ENCODE measurements at regions not wholly inside any gene's neighbourhood (a gene's known extent, or its start where the extent isn't known, plus 50 kb on each side); places are given as distances from the start of the nearest gene placed in this dataset.
"Not testable (repeated sequence)": the region's sequence is repeated elsewhere in the genome, so short reads cannot be mapped to it uniquely, and the experiment has no call there.

DNA sequence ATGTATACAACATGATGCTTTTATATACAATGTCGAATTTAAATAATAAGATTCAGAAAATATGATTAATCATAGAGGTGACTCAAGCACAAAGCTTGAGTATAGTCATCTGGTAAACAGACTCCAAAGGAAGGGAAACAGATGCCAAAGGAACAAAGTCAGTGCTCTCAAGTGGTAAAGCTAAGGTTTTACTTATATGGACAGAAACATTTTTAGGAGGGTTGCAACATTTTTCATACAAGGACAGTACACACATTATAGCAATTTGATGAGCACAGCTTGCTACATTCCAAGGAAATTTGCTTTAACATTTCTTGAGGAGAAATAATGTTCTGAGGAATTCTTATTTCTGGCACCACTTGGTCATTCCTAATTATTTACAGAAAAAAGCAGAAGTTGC, 333.4 kb upstream of the AADAT start:
- ATAC-seq = no peak
- intact Hi-C loops (cut with micrococcal nuclease) = no loop called here

DNA sequence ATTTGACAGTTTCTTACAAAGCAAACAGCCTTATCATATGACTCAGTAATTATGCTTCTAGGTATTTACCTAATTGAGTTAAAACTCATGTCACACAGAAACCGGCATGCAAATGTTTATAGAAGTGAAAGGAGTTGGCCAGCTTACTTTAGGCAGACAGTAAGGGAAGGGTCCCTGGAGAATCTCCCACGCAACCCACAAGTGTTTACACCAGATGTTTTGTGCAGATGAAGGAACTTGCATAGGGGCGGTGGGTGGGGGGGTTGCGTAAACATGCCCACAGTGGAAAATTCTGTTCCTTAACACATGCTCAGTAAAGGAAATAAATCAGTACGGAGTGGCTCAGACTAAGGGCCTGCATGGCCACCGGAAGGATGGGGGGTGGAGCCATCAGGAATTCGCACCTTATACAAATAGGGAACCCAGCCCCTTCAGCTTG, 330.5 kb upstream of the AADAT start:
- ATAC-seq (no peak), DNase-seq (no peak)
- intact Hi-C loops (cut with micrococcal nuclease) = no loop called here

More for the DNA sequence above, 333.4 kb upstream of the AADAT start:
- no peak for DNase-seq

DNA sequence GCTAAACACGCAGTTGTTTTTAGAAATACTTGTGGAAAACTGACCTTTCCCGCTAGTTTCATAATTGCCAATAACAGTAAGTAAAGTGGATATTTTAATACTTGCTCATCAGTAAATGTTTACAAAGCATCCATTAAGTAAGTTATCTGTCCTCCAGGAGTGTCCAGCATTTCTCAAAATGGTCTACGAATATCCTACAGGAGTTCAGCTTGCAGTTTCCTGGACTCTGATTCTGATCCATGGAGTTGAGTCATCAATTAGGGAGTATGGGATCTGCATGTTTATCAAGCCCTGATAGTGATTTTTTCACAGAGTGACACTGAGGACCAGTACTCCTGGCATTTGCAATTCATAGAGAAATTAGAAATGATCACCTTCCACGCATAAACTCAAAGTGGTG, 325.2 kb upstream of the AADAT start:
- intact Hi-C loops (cut with micrococcal nuclease) = no loop called here
- DNase-seq = no peak
- ATAC-seq = no peak

DNA sequence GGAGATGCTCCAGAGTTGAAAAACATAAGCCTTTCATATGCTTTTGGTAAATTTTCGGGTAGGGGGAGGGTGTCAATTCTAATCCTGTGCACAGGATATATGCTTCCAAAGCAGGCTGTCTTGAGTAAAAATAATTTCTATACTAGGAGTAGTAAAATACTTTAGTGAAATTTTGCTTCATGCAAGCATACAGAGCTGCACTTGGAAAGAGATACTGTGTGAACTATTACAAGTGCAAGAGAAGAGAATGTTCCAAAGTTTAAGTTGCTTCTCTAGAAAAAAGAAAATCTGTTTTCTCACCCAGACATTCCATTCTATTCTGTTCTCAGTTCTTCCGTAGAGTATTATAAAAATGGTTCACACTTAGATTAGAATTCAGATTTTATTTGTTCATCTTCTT, 324.6 kb upstream of the AADAT start:
- no peak for ATAC-seq
- intact Hi-C loops (cut with micrococcal nuclease) = no loop called here
- DNase-seq = no peak

DNA sequence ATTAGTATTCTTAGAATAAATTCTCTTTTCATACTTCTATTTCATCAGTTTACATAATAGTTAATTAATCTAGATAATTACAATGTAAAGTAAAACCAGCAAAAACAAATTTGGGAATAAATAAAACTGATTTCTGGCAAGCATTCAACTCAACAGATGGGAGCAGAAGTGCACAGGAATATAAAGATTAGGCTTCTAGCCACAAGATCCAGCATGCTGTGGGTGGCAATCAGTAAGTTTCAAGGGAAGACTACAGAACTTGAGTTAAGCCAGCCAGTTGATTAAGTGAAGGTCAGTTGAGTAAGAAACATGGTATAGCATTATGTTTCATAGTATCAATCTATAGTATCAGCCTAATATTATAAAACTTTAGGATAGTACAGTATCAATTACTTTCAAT, 324.2 kb upstream of the AADAT start:
- no peak for DNase-seq
- ATAC-seq = no peak
- intact Hi-C loops (cut with micrococcal nuclease) = no loop called here

DNA sequence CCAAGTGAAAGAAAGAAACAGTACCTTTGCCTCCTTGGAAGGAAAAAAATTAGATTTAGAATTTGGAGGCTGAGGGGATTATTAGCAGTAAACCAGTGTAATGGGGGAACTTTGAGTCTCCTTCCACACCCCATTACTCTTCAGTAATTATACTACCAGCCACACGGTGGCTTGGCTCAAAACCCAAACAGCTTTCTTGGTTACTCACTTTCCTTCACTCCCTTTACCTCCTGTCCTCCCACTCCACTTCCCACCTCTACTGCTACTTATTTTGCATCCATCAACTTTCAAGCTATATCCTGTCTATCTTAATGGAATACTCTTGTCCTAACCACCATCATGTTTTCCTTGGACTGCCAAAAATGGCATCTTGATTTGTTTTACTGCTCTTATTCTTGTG, 310.6 kb upstream of the AADAT start:
- intact Hi-C loops (cut with micrococcal nuclease) = no loop called here
- no peak for DNase-seq
- no peak for ATAC-seq

DNA sequence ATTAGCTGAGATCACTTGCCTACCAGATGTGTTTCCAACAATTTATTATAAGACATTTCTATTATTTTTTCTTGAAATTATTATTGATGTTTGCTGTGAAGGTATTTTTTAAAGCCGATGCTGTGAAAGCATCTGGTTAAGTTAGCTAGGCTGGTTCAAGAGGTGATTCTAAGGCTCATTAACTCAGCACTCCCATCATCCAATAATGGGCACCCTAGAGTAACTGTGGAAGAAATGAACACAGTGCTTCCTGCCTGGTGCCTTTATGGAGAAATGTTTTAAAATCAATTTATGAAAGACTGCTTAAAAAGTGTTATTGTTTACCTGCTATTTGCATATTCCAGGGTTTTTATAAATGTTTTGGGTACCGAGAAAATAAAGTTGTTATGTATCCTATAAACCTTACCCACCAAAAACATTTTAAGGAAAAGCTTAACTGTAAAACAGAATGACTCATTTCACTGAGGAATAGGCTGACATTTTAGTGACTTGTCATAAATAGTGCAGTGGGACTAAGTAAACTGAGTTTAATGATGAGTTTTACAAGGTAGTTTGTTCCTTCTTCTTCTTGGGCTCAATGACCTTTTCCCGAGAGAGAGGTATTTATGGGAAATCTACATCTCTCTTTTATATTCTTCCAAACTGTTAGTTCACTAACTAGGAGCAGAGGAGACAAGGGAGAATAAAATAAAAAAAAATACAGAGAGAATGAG, 310.0 kb upstream of the AADAT start:
- no peak for ATAC-seq

DNA sequence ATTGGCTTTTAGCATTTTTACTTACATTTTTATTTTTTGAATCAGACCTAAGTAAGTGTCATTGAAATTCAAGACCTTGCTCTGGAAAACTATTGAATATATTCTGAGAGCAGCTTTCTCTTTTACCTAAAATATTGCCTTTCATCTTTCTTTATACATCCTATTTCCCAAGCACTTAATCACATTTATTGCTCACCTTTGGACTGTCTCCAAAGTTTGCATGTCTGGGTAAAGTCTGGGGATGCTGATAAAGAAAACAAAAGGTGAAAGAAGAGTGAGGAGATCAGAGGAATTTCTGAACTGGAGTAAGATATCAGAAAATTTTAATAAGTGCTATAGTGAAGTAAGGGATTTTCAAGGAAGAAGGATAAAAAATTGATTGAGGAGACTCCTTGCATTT, 308.5 kb upstream of the AADAT start:
- DNase-seq (no peak), ATAC-seq (no peak)
- intact Hi-C loops (cut with micrococcal nuclease) = no loop called here

More for the DNA sequence above, 310.0 kb upstream of the AADAT start:
- intact Hi-C loops (cut with micrococcal nuclease) = no loop called here
- DNase-seq = no peak

DNA sequence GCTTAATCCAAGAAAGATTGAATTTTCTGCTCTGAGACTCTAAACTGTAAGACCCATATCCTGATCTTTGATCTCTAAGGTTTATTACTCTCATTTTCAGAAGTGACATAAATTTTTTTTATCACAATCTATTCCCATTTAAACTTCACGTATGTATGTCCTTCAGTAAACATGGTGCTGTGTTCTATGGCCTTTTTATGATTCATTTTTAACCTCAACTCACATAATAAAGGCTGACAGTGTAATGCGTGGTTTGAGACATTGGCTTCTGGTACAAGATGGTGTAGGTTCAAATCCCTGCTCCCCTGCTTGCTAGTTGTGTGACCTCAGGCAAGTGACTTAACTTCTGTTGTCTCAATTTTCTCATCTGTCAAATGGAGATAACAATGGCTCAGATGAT, 306.0 kb upstream of the AADAT start:
- ATAC-seq (no peak), DNase-seq (no peak)
- intact Hi-C loops (cut with micrococcal nuclease) = no loop called here

DNA sequence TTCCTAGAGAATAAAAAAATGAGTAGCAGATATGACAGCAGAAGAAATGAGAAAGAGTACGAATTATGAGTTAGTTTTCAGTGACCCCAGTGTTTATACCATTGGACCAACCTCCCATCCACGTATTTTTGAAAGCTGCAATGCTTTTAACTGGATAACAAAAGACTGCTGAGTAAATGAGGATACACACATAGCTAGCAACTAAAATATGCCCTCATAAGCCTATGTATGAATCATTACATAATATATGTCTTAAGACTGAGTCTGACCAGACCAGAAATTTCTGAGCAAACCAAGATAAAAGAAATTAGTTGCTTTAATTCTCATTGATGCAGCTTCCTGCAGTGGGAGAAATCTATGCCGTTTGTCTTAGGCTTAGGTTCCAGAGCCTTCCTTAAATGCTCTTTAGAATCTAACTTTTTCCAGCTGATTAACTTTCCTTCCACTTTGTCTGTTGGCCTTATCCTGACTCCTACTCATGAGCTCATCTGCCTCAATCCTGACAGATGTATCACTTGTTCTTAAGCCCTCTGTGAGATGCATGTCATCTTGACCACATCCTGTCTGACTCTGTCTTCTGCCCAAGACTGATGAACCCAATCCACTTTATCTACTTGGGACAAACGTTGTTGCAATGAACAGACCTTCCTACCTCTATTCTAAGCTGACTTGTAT, 301.4 kb upstream of the AADAT start:
- DNase-seq (no peak), ATAC-seq (no peak)
- intact Hi-C loops (cut with micrococcal nuclease) = no loop called here

DNA sequence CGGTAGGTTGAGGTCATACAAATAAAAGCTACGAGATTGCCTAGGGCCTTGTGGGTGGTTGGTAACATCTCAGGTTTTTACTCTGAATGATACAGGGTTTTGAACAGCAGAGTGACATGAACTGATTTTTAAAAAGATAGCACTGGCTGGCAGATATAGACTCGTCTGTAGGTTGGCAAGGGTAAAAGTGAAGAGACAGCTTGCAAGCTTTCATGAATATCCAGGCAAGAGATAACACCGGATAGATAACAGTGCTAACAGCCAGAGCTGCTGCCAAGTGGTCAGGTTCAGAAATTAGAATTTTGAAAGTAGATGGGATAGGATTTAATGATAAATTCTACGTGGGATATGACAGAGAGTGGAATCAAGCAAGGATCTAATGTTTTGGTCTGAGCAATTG, 299.7 kb upstream of the AADAT start:
- DNase-seq (no peak), ATAC-seq (no peak)
- intact Hi-C loops (cut with micrococcal nuclease) = no loop called here

DNA sequence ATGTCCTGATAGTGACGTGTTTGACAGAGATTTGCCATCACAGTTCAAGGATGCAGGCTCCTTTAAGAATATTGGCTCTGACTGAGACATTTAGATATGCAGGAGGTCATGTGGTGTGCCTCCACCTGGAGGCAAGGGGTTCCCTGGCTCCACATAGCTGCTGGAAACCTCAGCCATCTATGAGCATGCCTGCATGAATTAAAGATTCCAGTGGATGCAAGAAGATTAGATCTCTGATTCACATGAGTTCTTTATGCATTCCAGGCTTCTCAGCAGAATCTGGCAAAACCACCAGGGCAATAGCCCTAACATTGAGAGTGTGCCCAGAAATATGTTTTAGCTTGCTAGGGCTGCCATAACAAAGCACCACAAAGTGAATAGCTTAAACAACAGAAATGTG, 298.5 kb upstream of the AADAT start:
- no peak for ATAC-seq
- DNase-seq = no peak
- intact Hi-C loops (cut with micrococcal nuclease) = no loop called here

DNA sequence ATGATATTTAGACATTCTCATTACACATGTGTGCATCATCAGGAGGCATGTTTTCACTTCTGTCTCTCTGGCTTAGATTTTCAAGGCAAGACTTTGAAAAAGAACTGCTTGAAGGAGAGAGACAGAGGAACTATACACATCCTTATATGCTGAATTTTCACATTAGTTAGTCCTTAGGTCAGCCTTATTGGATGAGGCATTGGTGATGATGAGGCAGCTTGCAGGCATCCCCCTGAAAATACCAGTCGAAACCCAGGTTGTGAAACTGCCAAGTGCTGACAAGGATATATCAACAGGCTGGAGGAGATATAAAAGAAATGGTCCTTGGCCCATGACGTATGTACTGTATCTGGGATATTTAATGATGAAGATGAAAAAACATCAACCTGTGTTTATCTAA, 297.2 kb upstream of the AADAT start:
- ATAC-seq (no peak), DNase-seq (no peak)
- intact Hi-C loops (cut with micrococcal nuclease) = no loop called here

DNA sequence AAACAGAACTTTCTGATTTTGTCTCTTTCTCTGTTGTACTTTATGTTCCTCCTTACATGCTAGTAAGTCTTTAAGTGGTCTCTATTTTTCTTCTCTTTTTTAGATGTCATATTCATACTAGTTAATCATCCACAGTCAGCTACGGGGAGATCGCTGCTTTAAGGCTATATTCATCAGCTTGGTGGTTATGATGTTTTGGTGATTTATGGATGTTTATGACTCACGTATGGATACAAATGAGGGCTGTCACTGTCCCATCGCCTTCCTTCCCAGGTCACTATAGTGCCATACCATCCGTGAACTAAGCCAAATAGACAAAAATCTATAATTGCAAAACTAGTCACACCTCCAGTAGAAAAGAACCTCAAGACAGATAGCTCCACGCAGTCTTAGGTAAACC, 296.8 kb upstream of the AADAT start:
- ATAC-seq (no peak), DNase-seq (no peak)
- intact Hi-C loops (cut with micrococcal nuclease) = no loop called here

DNA sequence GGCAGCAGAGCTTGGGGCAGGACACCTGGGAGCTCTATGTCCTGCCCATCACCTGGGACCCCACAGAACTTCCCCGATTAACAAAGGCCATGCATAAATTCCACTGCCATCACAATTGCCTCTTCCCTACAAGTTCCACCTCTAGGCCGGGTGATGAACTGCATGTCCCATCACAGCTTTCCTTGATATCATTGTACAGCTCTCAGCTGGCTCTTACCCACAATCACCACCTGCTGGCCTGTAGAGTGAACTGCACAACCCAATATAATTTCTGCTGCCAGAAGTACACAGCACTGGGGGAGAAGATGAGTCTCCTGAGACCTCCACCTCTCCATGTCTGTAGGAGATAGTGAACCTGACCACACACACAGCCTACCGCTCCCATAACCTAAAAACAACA, 285.0 kb upstream of the AADAT start:
- no peak for DNase-seq
- intact Hi-C loops (cut with micrococcal nuclease) = no loop called here
- no peak for ATAC-seq

DNA sequence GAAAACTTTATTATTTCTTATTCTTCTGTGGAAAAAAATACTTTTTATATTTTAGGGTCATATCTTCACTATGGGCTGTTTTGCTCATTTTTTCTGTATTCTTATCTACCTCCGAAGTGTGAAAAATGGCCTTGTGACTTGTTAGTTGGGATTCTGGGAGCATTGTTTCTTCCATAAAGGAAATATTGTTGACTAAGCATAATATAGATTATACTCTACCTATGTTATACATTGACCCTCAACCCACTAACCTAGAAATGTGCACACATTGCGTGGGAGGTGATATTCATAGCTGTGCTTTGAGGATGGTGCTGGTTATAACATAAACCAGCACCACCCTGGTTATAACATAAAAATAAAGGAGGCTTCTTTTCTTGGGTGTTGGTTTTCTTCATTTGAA, 259.2 kb upstream of the AADAT start:
- no peak for DNase-seq
- intact Hi-C loops (cut with micrococcal nuclease) = no loop called here
- no peak for ATAC-seq

DNA sequence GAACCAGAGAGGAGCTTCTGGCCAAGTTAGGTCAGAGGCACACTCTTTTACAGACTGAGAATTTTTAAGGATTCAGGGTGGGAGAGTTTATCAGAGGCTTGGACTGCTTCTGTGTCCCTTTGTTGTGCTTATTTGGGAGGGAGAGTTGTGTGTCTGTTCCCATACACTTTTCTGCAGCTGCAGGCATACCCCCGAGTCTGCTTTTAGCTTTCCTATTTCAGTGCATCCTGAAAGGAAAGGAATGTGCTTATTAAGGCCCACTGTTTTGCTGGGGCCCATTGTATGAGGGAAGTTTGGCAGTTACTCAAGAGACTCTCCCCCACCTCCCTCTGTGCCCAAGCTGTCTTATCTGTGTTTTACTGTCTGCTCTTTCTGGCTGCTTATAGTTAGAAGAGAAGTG, 257.4 kb upstream of the AADAT start:
- DNase-seq; ATAC-seq; intact Hi-C loops (cut with micrococcal nuclease): not testable (repeated sequence)

DNA sequence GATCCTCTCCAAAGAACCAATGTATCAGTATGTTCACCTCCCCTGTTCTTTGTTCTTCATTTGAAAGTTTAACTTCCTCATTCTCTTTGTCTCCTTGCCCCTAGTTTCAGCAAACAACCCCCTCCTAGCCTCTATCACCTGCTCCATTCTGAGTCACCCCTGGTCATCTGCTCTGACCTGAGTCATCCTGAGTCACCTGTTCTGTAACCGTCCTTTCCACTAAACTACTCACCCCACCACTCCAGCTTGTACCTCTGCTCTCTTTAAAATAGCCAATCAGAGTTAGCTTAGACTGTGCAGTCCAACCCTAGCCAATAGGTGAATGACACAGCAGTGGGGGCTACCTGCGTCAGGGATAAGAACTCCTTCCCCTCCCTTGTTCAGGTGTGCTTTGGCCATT, 249.8 kb upstream of the AADAT start:
- ATAC-seq (no peak), DNase-seq (no peak)
- intact Hi-C loops (cut with micrococcal nuclease) = no loop called here

DNA sequence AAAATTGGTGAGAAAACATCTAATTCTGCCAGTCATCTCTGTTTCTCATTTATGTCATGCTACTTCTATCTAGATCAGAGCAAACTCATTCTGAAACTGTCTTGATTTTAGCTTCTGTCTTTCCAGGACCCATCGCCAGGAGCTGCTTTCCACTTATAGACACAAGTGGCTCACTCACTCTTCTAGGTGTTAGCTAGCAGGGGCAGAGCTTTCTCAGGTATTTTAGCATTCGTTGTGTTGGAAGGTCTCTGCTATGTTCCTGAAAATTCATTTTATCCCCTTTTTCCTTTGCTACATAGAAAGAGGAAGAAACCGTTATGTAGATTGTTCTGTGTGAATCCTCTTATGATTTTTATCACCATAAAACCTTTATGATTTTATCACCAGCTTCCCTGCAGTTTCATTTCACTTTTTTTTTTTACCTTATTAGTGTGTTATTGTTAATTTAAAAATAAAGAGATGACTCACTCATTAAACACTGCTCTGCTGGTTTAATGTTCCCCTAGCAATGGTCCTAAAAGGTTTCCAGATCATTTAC, 246.6 kb upstream of the AADAT start:
- intact Hi-C loops (cut with micrococcal nuclease) = no loop called here
- ATAC-seq (no peak), DNase-seq (no peak)

DNA sequence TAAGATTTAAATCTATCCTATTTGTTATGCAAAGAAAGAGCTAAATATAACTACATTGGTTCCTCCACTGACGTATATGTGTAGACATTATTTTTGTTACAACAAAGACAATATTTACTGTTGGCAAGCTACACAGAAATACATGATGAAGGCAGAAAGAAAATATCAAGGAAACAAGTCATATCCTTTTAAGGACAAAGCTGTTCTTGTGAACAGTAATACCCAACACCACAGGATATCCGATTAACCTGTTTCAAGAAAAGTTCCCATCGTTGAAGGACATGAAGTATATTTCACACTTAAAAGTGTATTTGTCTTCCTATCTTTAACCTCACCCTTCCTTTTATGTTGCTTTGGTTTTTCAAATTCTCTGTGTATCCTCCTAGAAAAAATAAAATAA, 235.8 kb upstream of the AADAT start:
- ATAC-seq (no peak), DNase-seq (no peak)
- intact Hi-C loops (cut with micrococcal nuclease) = no loop called here

DNA sequence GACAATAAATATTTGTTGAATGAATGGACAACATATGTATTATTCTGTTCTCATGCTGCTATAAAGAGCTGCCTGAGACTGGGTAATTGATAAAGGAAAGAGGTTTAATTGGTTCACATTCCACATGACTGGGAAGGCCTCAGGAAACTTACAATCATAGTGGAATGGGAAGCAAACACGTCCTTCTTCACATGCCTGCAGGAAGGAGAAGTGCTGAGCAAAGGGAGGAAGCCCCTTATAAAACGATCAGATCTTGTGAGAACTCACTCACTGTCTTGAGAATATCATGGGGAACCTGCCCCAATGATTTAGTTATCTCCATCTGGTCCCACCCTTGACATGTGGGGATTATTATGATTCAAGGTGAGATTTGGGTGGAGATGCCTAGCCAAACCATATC, 233.9 kb upstream of the AADAT start:
- no peak for DNase-seq
- intact Hi-C loops (cut with micrococcal nuclease) = no loop called here

More for the DNA sequence above, 233.9 kb upstream of the AADAT start:
- no peak for ATAC-seq
